Suprapubic skin (tissue), 4 donors: ENCODE measurements at regions not wholly inside any gene's neighbourhood (a gene's known extent, or its start where the extent isn't known, plus 50 kb on each side); places are given as distances from the start of the nearest gene placed in this dataset.

Source experiments
- DNase-seq, 2 donors: peaks; one replicate each; pipeline ENCODE4 v3.0.0-alpha.2; 2019; ENCODE audit warnings: low spot score in 2 of 2
- H3K27ac ChIP-seq: fragments of 200-600 bp; sonication (generic); one replicate; pipeline ENCODE4 v1.5.1; 2019
- H3K27me3 ChIP-seq: fragments of 200-600 bp; sonication (generic); one replicate; pipeline ENCODE4 v1.5.1; 2019
- H3K36me3 ChIP-seq: fragments of 200-600 bp; sonication (generic); one replicate; pipeline ENCODE4 v1.5.1; 2019
- H3K4me1 ChIP-seq: fragments of 200-600 bp; sonication (generic); one replicate; pipeline ENCODE4 v1.5.1; 2019
- H3K4me3 ChIP-seq: fragments of 200-600 bp; sonication (generic); one replicate; pipeline ENCODE4 v1.5.1; 2019; ENCODE audit warnings: mild to moderate bottlenecking
- H3K9me3 ChIP-seq: fragments of 200-600 bp; sonication (generic); one replicate; pipeline ENCODE4 v1.5.1; 2019
- EP300 ChIP-seq: sonication (generic); formaldehyde crosslinking; IDR thresholded peaks from one replicate; pipeline ENCODE4 v1.6.1; 2017; ENCODE audit warnings: antibody characterized with exemption
- POLR2A ChIP-seq, 2 donors: fragments of 450-650 bp; IDR thresholded peaks; one replicate each; pipeline ENCODE4 v1.6.1; 2017; ENCODE audit warnings: antibody characterized with exemption in 2 of 2, mild to moderate bottlenecking in 2 of 2, moderate library complexity in 2 of 2
- POLR2AphosphoS5 ChIP-seq, 3 donors: sonication (generic); formaldehyde crosslinking; IDR thresholded peaks; one replicate each; pipeline ENCODE4 v1.6.1; 2017; ENCODE audit warnings: antibody characterized with exemption in 3 of 3
- WGBS: methylation state at CpG from one replicate; pipeline ENCODE4 v1.1.5; 2018; 5-methylcytosine and 5-hydroxymethylcytosine counted together
- TF ChIP-seq, protein P1 (sequence below), 2 donors: fragments of 200-600 bp in 1 of 2; fragments of 450-650 bp in 1 of 2; sonication (generic) in 1 of 2; IDR thresholded peaks; one replicate each; pipeline ENCODE4 v1.5.1; 2016 to 2019; ENCODE audit warnings: antibody characterized with exemption in 2 of 2, mild to moderate bottlenecking in 1 of 2, moderate library complexity in 1 of 2

DNA sequence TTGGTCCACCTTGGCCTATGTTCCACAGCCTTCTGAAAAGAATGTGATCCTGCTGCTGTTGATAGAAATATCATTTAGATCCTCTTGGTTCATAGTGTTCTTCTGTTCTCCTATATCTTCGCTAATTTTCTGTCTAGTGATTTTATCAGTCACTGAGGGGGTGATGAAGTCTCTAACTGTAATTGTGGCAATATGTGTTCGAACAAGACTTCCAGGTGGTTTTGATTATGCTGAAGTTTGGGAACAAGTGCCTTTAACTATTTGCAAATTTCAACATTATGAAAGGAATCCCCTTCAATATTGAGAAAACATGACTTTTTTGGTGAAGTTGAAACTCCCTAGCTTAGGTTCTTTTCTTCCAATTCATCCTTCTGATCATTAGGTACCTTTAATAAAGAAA lies 140.4 kb downstream of the MTX2 start:
- no peak for DNase-seq
- Histone ChIP-seq H3K27me3 (peaks cover 8% of the 10 kb centered on the region), H3K4me1 (no peaks in the 10 kb centered on the region), H3K4me3 (no peak overlapping the region), H3K36me3 (no peaks in the 10 kb centered on the region), H3K9me3 (no peaks in the 10 kb centered on the region), H3K27ac (no peak overlapping the region)
- TF ChIP-seq, protein P1, sequence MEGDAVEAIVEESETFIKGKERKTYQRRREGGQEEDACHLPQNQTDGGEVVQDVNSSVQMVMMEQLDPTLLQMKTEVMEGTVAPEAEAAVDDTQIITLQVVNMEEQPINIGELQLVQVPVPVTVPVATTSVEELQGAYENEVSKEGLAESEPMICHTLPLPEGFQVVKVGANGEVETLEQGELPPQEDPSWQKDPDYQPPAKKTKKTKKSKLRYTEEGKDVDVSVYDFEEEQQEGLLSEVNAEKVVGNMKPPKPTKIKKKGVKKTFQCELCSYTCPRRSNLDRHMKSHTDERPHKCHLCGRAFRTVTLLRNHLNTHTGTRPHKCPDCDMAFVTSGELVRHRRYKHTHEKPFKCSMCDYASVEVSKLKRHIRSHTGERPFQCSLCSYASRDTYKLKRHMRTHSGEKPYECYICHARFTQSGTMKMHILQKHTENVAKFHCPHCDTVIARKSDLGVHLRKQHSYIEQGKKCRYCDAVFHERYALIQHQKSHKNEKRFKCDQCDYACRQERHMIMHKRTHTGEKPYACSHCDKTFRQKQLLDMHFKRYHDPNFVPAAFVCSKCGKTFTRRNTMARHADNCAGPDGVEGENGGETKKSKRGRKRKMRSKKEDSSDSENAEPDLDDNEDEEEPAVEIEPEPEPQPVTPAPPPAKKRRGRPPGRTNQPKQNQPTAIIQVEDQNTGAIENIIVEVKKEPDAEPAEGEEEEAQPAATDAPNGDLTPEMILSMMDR (IDR thresholded peaks at IDR 0.05): no peak
- no peak for TF ChIP-seq EP300
- 71% methylated on average over 2 of the region's 2 CpGs for WGBS

DNA sequence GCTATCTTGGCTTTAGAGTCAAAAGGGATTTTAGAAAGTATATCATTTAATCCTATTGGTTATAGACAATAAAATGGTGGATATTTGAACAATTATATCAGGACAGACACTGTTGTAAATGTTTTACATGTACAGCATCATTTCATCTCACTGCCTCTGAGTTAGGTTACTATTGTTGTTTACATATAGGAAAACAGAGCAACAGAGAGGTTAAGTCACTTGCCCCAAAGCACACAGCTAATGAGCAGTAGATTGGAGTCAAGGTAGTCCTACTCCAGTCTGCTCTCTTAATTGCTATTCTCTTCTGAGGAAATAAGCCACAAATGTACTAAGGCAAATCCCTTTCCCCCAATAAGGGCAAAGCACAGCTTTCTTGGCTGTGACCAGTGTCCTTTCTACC lies 142.9 kb downstream of the MTX2 start:
- no peak overlapping the region for H3K27ac ChIP-seq
- peaks cover 8% of the 10 kb centered on the region for H3K27me3 ChIP-seq
- H3K4me3 ChIP-seq: no peak overlapping the region
- H3K9me3 ChIP-seq: no peaks in the 10 kb centered on the region
- no peaks in the 10 kb centered on the region for H3K36me3 ChIP-seq
- DNase-seq: no peak
- peaks cover 2% of the 10 kb centered on the region for H3K4me1 ChIP-seq
- TF ChIP-seq, protein P1 (IDR thresholded peaks at IDR 0.05): no peak
- no peak for TF ChIP-seq EP300

GRCh38 chr2:176413786-176414185 lies 144.5 kb downstream of the MTX2 start:
- 80% methylated on average over 4 of the region's 4 CpGs for WGBS
- Histone ChIP-seq H3K4me1 (peaks cover 2% of the 10 kb centered on the region), H3K9me3 (no peaks in the 10 kb centered on the region)

DNA sequence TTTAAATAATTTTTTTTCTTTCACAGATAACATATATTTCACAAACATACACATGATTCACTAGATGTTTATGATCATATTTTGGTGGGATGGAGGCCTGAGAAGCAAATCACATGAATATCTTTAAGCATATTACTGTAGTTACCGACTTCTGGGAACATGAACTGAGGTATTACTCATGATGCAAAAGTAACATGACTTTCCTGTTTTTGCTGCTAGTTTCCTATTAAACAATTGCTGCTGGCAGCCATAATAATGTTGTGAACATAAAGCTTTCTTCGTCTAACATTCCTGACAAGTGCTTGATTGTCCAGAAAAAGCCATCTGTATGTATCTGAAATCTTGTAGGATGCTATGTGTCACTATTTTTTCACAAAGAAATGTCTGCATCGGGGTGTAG lies 145.4 kb downstream of the MTX2 start:
- TF ChIP-seq, protein P1 (IDR thresholded peaks at IDR 0.05): no peak
- TF ChIP-seq POLR2A (IDR thresholded peaks at IDR 0.05): no peak
- no peak for TF ChIP-seq POLR2AphosphoS5 (IDR thresholded peaks at IDR 0.05)
- no peak for TF ChIP-seq EP300
- H3K27ac ChIP-seq: no peak overlapping the region
- H3K4me1 ChIP-seq: peaks cover 2% of the 10 kb centered on the region
- no peak overlapping the region for H3K4me3 ChIP-seq
- H3K9me3 ChIP-seq: no peaks in the 10 kb centered on the region
- no peaks in the 10 kb centered on the region for H3K36me3 ChIP-seq
- no peak for DNase-seq
- peaks cover 8% of the 10 kb centered on the region for H3K27me3 ChIP-seq
- 80% methylated on average over 3 of the region's 3 CpGs for WGBS

More at GRCh38 chr2:176413786-176414185, 144.5 kb downstream of the MTX2 start:
- no peak for DNase-seq
- H3K27ac ChIP-seq: no peak overlapping the region
- no peaks in the 10 kb centered on the region for H3K36me3 ChIP-seq
- H3K27me3 ChIP-seq: peaks cover 8% of the 10 kb centered on the region
- no peak overlapping the region for H3K4me3 ChIP-seq
- no peak for TF ChIP-seq POLR2AphosphoS5 (IDR thresholded peaks at IDR 0.05)
- TF ChIP-seq POLR2A (IDR thresholded peaks at IDR 0.05): no peak
- TF ChIP-seq, protein P1 (IDR thresholded peaks at IDR 0.05): no peak
- TF ChIP-seq EP300: no peak

DNA sequence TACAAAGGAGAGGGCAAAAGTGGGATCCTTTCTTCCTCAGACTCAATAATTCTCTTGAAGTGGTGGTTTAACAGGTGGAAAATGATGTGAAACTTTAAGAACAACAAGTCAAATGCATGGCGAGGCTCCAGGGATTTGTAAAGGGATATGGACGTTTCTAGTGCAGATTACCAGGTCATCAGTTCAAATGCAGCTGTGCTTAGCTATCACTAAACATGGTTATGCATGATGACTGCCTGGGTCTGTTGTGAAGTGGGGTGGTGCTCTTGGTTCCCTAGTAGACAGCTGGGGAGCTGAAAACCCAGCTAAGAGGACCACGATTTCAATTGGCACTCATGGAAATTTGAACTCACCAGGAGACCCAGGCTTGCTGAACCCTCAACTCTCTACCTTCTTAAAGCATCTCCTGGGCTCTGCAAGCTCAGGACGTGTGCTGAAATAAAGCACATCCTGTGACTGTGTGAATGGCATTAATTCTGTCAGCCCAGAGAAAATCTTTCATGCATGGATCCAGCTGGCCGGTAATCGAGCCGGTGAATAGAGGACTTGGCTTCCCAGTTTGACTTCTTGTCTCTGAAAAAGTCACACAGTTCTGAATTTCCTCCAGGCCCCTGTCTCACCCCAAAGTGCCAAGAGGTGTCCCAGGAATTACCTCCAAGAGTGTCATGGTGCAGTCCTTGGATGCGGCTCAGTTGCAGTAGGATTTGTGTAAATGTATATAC lies 146.1 kb downstream of the MTX2 start:
- TF ChIP-seq EP300 (no peak), POLR2A (IDR thresholded peaks at IDR 0.05) (no peak), POLR2AphosphoS5 (IDR thresholded peaks at IDR 0.05) (no peak)
- TF ChIP-seq, protein P1 (IDR thresholded peaks at IDR 0.05): no peak
- WGBS: 73% methylated on average over 5 of the region's 8 CpGs
- DNase-seq: no peak
- no peak overlapping the region for H3K27ac ChIP-seq
- H3K27me3 ChIP-seq: peaks cover 8% of the 10 kb centered on the region
- no peaks in the 10 kb centered on the region for H3K36me3 ChIP-seq
- H3K4me3 ChIP-seq: no peak overlapping the region
- H3K9me3 ChIP-seq: no peaks in the 10 kb centered on the region
- H3K4me1 ChIP-seq: peaks cover 2% of the 10 kb centered on the region
